GM19395 (cell line): ENCODE measurements at regions not wholly inside any gene's neighbourhood (a gene's known extent, or its start where the extent isn't known, plus 50 kb on each side); places are given as distances from the start of the nearest gene placed in this dataset.
"Not testable (repeated sequence)": the region's sequence is repeated elsewhere in the genome, so short reads cannot be mapped to it uniquely, and the experiment has no call there.

Experiments
- ATAC-seq: cut with Tn5 transposase; IDR thresholded peaks from one replicate; pipeline ENCODE4 v1.9.1; 2021; ENCODE audit warnings: mild to moderate bottlenecking, moderate library complexity; ENCODE audit not compliant: unreplicated experiment

DNA sequence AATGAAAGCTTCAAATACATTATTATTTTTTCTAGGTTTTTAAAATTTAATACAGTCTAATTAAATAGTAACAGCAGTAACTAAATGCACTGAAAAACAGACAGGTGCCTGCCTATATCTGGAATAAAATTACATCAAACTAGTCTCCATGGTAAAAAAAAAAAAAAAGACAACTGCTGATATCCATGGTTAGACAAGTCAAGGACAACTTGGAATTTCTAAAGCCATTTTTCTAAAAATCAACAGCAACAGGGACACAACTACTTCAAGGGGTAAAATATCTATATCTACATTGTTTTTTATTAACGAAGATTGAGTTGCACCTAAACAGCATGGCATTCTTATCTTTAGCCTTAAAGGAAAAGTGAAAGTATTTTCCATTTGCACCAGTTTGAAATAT is 74.7 kb upstream of the VPREB1 start:
- no peak for ATAC-seq

DNA sequence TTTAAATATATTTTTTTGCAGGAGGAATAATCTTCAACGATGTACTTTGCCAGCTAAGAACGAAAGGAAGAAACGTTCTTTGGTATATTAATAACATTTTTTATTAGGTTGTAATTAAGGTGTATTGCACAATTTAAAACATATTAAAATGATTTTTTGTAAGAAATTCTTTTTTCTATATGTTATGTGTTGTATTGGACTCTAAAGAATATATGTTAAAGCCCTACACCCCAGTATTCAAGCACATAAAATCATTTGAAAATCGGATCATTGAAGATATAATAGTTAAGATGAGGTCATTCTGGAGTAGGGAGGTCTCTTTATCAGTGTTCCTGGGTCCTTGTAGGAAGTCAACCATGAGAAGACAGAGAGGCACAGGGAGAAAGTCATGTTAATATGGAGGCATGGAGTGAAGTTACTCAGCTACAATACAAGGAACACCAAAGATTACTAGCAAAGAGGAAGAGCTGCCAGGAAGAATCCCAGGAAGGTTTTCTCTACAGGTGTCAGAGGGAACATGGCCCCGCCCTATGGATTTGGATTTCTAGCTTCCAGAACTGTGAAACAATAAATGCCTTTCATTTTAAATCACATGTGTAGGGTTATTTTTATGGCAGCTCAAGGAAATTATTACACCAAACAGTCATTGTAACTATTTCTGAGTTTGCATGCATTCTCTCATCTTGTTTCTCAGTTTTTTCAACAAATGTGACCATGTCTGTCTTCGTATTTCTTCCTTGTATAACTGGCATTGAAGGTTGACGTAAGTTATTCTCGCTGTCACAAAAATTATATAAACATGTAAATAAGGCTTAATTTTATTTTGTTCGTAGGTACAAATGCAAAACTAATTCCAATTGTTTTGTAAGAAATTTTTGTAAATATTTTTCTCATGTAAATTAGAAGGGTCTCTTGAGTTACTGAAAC is 75.4 kb upstream of the VPREB1 start:
- ATAC-seq: no peak

DNA sequence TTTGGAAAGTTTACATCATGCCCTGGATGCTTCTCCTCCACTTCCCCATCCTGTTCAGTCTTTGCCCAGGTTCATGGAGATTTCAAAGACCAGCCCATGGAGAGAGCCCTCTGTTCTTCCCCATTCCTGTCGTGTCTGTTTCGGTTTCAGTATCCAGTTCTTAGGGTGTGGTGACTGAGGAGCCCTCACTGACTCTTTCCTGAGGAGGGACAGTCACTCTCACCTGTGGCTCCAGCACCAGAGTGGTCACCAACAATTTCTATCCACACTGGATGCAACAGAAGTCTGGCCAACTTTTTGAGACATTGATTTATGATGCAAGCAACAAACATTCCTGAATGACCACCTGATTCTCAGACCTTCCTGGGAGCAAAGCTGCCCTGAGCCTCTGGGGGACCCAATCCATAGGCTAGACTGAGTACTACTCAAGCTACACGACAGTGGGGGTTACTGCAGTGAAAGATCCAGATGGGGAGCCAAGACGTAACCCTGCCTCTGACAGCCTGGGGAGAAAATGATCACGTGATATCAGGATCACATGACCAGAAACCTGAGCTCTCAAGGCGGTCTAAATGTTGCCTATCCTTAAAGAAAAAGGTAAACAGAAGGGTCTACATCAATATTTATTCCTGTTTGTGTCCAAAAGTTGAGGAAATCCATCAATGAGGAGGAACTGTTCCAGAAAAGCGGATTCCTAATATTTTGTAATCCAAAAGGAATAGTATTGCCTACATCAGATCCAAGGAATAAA is 76.2 kb upstream of the VPREB1 start:
- peak; percentile 41 for ATAC-seq

DNA sequence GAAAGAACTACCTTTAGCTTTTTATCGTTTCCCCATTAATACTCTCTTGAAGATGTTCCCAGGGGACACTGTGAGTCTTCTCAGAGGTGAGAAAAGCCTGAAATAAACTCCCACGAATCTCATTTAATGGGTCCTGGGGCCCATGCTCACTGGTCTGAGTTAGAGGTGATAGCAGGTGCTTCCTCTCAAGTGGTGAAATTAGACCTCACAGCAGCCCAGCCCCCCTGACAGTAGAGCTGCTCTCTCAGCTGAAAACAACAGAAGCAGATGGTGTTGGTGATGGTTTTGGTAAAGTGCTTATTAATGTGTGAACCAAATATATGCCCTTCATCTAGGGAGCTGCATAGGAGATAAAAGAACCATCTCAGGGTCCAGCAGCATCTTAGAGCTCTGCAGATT is 76.8 kb upstream of the VPREB1 start:
- peak; percentile 74 for ATAC-seq

DNA sequence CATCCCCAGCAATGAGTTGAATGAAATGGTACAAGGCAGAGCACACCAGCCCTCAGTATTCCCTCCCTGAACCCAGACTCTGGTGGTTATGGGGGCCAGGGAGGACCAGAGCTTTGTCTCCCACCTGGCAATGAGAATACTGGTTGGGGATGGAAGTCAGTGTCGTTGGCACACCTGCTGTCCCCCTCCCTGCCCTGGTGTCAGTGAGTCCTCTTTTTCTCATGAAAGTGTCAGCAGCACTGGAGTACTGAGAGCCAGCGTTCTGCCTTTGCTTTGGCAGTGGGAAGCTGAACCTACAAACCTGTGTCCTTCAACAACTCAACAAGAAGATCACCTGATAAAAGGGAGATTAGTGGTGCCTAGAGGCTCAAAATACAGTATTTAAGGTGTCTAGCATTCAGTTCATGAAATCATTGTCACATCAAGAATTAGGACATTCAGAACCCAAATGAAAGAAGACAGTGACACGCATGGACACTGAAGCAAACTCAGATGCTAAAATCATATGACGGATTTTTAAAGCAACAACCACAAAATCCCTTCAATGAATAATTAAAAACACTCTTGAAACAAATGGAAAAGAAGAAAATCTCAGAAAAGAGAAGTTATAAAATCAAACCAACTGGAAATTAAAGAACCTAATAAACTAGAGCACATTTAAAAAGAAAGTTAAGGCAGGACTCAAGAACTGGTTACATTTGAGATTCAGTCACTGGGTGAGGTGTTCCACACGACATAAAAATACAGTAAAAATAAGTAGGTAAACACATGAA is 77.5 kb upstream of the VPREB1 start:
- peak; percentile 22 for ATAC-seq

DNA sequence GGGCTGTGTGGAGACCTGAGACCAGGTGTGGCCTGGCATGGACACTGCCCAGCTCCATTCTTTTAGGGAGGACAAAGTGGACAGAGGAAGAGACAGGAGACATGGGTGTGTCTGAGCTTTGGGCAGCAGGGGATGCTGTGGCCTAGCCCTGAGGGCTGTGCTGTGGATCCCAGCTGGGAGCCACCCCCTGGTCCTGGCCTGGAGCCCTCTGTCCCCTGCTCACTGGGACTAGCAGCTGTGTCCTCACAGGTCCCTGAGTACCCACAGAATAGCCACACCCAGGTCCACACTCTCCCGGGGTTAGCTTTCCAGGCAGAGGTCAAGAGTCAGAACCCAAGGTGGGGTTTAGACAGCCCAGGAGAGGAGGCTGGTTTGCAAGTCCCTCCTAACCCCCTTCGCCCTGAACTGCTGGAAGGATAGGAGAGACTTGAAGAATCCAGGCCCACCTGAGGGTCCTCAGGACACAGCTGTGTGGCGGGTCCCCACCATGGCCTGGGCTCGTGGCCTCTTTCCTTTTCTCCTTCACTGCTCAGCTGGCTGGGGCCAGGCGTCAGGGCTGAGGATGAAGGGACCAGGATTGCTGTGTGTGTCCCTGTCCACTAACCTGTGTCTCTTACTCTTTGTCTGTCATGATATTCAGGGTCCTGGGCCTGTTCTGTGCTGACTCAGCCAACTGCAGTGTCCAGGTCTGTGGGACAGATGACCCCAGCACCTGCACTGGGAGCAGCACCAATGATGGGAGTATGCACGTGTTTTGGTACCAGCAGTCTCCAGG is 78.5 kb upstream of the VPREB1 start:
- no peak for ATAC-seq

DNA sequence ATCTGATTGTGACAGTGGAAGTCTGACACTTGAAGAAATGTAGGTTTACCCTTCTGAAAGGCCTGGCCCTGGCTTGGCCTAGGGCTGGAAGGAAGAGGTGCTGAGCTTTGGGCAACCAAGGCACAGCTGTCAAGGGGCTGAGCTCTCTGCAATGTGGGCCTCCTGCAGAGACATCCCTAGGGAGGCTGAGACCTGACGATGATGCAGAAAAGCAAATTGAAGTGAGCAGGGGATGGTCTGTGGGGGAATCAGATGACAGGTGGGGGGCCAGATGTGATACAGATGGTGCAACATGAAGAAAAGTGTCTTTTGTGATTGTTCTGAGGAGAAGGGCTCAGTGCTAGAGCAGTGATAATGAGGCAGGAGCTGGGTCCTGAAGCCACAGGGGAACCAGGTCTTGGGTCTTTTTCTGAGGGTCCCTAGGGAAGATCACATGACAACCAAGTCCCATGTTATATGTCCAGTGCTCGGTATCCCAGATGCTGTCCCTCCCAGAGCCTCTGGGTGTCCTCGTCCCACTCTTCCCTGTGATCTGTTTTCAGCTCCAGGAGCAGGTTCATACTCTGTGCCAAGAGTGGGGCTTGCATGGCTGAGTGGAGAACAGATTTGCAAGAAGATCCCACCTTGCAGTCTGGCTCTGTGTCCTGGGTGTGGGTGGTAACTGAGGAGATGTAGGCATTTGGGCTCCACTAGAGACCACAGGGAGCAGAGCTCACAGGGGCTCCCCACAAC is 79.9 kb upstream of the VPREB1 start:
- ATAC-seq: no peak

DNA sequence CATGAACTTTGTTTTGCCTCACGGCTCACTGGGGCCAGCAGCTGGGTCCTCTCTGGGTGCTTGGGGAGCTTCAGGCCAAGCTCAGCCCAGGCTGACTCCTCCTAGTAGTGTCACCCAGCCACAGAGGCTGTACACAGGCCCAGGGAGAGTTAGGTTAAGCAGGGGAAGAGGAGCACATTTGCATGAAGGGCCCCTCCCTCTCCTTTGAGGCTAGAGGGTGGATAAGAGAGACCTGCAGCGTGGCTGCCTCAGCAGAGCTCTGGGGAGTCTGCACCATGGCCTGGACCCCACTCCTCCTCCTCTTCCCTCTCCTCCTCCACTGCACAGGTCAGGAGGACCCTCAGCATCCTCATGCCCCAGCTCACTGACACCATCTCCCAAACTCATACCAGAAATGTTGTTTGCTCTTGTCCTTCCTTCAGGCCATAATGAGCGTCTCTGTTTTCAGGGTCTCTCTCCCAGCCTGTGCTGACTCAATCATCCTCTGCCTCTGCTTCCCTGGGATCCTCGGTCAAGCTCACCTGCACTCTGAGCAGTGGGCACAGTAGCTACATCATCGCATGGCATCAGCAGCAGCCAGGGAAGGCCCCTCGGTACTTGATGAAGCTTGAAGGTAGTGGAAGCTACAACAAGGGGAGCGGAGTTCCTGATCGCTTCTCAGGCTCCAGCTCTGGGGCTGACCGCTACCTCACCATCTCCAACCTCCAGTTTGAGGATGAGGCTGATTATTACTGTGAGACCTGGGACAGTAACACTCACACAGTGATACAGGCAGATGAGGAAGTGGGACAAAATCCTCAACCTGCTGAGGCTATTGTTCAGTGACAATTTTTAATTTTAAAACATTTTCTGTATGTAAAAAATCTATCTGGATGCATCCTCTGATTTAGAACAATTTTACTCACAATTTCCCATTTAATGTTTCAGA is 82.4 kb upstream of the VPREB1 start:
- ATAC-seq: peak; percentile 76

DNA sequence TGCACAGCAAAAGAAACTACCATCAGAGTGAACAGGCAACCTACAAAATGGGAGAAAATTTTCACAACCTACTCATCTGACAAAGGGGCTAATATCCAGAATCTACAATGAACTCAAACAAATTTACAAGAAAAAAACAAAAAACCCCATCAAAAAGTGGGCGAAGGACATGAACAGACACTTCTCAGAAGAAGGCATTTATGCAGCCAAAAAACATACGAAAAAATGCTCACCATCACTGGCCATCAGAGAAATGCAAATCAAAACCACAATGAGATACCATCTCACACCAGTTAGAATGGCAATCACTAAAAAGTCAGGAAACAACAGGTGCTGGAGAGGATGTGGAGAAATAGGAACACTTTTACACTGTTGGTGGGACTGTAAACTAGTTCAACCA is 83.8 kb upstream of the VPREB1 start:
- not testable (repeated sequence) for ATAC-seq

DNA sequence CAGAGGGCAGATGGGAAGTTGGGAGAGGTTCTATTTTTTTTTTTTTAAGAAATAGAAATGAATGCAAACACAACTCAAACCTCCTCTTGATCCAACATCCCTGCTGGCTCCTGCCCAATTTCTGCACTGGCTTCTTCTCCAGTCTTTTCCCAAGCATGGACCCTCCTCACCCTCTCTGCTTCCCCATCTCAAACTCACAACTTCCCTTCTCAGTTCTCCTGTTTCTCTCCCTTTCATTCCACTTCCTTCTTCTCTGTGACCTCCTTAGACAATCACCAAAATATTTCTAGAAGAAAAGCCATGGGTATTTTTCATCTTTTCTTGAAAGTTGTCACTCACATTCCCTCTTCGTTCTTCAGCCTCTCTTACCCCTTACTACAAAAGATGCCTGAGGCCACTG is 85.2 kb upstream of the VPREB1 start:
- no peak for ATAC-seq

DNA sequence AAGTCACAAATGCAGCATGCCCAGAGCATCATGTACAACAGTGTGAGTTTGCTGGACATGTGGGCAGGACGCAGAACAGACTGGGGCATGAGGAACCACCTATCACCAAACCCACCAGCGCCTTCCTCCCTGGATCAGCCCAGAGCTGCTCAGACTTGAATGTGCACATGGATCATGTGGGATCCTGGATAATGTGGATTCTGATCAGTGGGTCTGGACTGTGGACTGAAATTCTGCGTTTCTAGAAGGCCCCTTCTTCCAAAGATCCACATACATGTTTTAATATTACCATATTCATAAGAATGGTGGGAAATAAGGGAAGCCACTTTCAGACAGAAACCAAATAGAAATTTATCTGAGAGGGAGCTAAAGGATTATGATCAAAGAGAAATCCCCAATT is 85.6 kb upstream of the VPREB1 start:
- no peak for ATAC-seq

DNA sequence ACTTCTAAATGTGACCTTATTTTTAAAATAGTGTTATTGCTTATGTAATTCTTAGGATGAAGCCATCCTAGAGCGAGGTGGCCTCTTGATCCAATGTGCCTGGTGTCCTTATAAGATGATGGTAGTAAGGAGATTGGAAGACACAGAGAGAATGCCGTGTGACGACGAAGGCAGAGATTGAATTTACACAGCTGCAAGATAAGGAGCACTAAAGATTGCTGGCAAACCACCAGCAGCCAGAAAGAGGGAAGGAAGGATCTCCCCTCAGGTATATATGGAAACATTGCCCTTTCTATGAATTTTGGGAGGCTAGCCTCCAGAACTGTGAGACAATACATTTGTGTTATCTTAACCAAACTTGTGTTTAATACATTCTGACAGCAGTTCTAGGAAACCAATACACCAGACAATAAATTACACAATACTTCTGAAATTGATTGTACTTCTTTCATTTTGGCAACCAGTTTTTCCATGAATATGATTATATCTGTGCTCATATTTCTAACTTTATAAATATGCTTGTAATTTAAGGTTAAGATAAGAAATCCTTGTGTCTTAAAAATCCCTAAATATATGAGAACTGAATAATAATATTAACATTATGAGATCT is 86.3 kb upstream of the VPREB1 start:
- no peak for ATAC-seq

DNA sequence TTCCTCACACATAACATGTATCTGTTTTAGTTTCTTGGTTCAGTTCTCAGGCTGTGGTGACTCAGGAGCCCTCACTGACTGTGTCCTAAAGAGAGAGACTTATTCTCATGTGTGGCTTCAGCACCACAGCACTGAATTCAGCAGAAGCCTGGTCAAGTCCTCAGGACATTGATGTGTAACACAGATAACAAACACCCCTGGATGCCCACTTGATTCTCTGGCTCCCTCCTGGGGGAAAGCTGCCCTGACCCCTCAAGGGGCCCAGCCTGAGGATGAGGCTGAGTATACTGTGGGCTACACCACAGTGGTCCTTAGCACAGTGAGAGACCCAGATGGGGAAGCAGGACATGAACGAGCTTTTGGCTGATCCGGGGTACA is 87.2 kb upstream of the VPREB1 start:
- peak; percentile 53 for ATAC-seq

DNA sequence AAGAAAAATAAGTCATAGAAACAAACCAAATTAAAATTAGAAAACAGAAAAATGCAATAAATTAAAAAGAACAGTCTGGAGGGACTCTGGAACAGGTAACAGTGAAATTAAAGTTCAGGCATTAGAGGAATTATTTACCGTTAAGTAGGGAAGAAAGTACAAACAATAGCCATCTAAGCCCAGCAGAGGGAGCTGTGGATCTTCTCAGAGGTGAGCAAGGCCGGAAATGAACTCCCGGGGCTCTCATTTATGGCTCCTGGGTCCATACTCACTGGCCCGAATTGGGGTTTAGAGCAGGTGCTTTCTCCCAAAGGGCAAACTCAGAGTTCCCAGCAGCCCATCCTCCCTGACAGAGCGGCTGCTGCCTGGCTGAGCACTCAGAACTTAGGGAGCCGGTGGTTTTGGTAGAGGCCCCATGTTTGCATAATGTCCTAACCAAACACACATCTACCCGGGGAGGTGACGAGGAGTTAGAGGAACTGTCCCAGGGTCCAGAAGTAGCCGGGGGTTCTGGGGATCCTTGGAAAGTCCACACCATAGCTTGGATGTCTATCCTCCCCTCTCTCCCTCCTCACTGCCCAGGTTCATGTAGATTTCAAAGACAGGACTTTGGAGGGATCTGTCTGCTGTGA is 87.8 kb upstream of the VPREB1 start:
- ATAC-seq: peak; percentile 69

DNA sequence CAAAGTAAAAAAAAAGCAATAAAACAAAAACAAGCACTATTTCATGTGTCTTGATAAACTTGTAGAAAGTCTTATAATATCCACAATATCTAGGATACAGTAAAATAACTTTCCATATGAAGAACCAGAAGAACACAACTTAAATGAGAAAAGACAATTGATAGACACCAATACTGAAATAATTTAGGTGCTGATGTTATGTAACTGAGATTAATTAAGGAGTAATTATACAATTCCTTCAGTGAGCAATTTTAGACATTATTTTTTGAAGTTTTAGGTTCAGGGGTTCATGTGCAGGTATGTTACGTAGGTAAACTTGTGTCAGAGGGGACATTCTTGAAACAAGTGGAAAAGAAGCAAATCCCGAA is 88.3 kb upstream of the VPREB1 start:
- ATAC-seq: no peak

DNA sequence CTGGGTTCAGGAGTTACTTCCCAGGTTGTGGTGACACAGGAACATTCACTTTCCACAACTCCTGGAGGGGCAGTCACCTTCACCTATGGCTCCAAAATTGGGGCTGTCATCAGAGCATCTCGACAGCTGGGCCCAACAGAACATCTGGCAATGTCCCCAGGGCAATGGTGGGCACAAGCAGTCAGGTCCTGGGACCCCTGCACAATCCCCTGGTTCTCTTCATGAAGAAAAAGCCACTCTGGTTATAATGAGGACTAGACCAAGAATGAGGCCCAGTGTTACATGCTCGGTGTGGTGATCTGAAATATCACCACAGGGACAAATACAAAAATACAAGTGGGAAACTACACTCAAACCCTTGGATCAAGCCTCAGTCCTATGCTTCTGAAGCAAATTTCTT is 89.0 kb upstream of the VPREB1 start:
- ATAC-seq: no peak

DNA sequence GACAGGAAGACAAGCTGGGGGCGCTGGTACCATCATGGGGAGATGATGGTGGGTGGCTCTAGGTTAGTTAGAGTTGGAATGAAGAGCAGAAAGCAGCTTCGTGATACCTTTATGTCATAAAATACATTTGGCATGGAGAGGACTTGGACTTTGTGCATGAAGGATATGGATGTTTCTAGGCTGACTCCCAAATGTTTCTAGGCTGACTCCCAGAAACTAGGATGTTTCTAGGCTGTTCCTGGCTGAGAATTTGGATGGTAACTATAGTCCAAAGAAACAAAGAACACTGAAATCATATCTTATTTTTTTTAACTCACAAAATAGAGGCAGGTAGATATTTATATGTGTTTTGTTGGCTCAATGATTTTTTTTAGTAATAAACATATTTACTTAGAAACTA is 89.4 kb upstream of the VPREB1 start:
- ATAC-seq: no peak

DNA sequence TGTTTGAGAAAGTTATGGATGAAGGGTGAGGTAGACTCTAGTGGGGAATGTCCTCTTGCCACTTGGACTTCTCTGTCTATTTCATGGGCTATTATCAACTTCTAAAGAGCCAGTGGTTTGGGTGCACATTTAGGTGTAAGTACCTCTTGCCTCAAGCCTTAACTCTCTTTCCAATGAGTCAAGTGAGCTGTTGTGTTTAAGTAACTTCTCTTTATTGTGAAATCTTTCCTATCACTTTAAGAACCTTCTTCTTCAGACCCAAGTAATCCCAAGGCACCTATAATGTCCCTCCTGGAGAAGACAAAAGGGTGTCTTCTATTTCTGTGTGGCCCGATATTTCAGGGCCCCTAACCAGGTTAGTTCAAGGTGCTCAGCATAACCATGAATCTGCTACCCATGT is 90.5 kb upstream of the VPREB1 start:
- no peak for ATAC-seq
